ENCODE measurements at regions not wholly inside any gene's neighbourhood (a gene's known extent, or its start where the extent isn't known, plus 50 kb on each side); places are given as distances from the start of the nearest gene placed in this dataset.

DNA sequence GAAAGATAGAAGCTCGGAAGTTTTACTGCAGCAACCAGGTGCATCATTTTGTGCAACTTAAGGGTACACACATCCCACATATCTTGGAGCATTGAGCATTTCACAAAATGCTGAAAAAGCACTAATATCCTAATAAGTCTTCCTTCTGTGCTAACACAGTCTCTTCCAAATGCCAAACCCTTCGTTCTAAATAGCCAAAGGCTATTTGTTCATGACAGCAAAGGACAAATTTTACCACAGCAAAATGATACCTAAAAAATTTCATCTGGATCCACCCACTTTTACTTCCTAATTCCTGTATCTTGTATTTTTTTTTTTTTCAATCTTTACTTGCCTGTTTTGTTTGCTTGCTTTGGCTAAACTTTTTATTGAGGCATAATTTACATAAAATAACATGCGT is 435.0 kb downstream of the RND3 start:
- H4K12ac ChIP-seq (ENCODE audit: low read depth, low read length), result no peak overlapping the region
- H3K36me3 ChIP-seq (ENCODE audit: control insufficient read depth in 1 of 2, insufficient read depth in 2 of 2, low read length in 2 of 2), result no peaks in the 10 kb centered on the region
- no peak overlapping the region for H3K14ac ChIP-seq (ENCODE audit: low read length)
- no peak overlapping the region for H3K9ac ChIP-seq (ENCODE audit: low read length)
- no peak overlapping the region for H3K4me3 ChIP-seq (ENCODE audit: low read depth, low read length)
- H2AK5ac ChIP-seq (ENCODE audit: low read length), result no peak overlapping the region
- H3K79me2 ChIP-seq (ENCODE audit: control insufficient read depth, insufficient read depth, low read length, poor library complexity), result no peaks in the 10 kb centered on the region
- no peak overlapping the region for H2BK120ac ChIP-seq (ENCODE audit: insufficient read depth, low read length, poor library complexity)
- no peak overlapping the region for H2BK12ac ChIP-seq (ENCODE audit: low read length)
- no CpG with 5 or more reads among the region's 3 CpGs for WGBS (ENCODE audit: extremely low coverage, insufficient coverage, insufficient read length)
- no peak overlapping the region for H3K27ac ChIP-seq (ENCODE audit: low read depth, low read length)
- no peak overlapping the region for H4K8ac ChIP-seq (ENCODE audit: low read depth, low read length)
- H3K27me3 ChIP-seq (ENCODE audit: insufficient read depth, low read length), result no peaks in the 10 kb centered on the region
- H3K4me1 ChIP-seq (ENCODE audit: control insufficient read depth in 1 of 2, insufficient read depth in 2 of 2, low read length in 2 of 2), result no peaks in the 10 kb centered on the region
- no peaks in the 10 kb centered on the region for H3K9me3 ChIP-seq (ENCODE audit: insufficient read depth, low read depth, low read length)
- H3K4me2 ChIP-seq (ENCODE audit: low read length), result no peak overlapping the region
- DNase-seq, result no peak
- no peak overlapping the region for H3K18ac ChIP-seq (ENCODE audit: low read length)
- H4K91ac ChIP-seq (ENCODE audit: low read depth, low read length), result no peak overlapping the region
- no peak overlapping the region for H2AFZ ChIP-seq (ENCODE audit: insufficient read depth, low read length, poor library complexity)
- H3K79me1 ChIP-seq (ENCODE audit: low read length), result no peaks in the 10 kb centered on the region
- H2BK5ac ChIP-seq (ENCODE audit: low read depth, low read length, poor library complexity), result no peak overlapping the region
- no peak overlapping the region for H3K23ac ChIP-seq (ENCODE audit: low read length)
- no peak overlapping the region for H3K4ac ChIP-seq (ENCODE audit: low read depth, low read length)

DNA sequence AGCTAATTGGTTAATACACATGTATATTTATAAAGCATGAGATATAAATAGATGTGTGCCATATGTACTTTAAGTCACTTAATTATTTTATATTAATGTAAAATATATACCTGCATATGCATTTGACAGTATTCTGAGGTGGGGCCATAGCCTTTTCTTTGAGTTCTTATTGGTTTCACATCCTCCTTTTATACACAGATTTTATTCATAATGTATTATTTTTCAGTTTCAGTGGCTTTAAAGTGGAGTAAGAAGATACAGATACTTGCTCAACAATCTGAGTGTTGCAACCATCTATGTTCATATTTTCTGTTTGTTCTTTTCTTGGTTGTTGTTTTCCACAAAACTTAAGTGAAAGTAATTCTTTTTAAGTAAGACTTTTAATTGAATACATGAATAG is 436.5 kb downstream of the RND3 start:
- H3K27me3 ChIP-seq (ENCODE audit: insufficient read depth, low read length), result no peaks in the 10 kb centered on the region
- no peak overlapping the region for H3K18ac ChIP-seq (ENCODE audit: low read length)
- no peak overlapping the region for H3K4me2 ChIP-seq (ENCODE audit: low read length)
- no peaks in the 10 kb centered on the region for H3K79me1 ChIP-seq (ENCODE audit: low read length)
- H3K27ac ChIP-seq (ENCODE audit: low read depth, low read length), result no peak overlapping the region
- no peak overlapping the region for H2BK120ac ChIP-seq (ENCODE audit: insufficient read depth, low read length, poor library complexity)
- H2BK5ac ChIP-seq (ENCODE audit: low read depth, low read length, poor library complexity), result no peak overlapping the region
- H3K9ac ChIP-seq (ENCODE audit: low read length), result no peak overlapping the region
- H2AK5ac ChIP-seq (ENCODE audit: low read length), result no peak overlapping the region
- no peak overlapping the region for H3K4ac ChIP-seq (ENCODE audit: low read depth, low read length)
- H3K4me1 ChIP-seq (ENCODE audit: control insufficient read depth in 1 of 2, insufficient read depth in 2 of 2, low read length in 2 of 2), result peaks cover 2 to 4% of the 10 kb centered on the region in 2 experiments
- no peak overlapping the region for H4K12ac ChIP-seq (ENCODE audit: low read depth, low read length)
- H4K8ac ChIP-seq (ENCODE audit: low read depth, low read length), result no peak overlapping the region
- no peak overlapping the region for H4K91ac ChIP-seq (ENCODE audit: low read depth, low read length)
- no peaks in the 10 kb centered on the region for H3K36me3 ChIP-seq (ENCODE audit: control insufficient read depth in 1 of 2, insufficient read depth in 2 of 2, low read length in 2 of 2)
- H3K23ac ChIP-seq (ENCODE audit: low read length), result no peak overlapping the region
- no peak overlapping the region for H3K4me3 ChIP-seq (ENCODE audit: low read depth, low read length)
- H3K79me2 ChIP-seq (ENCODE audit: control insufficient read depth, insufficient read depth, low read length, poor library complexity), result no peaks in the 10 kb centered on the region
- no peak overlapping the region for H2AFZ ChIP-seq (ENCODE audit: insufficient read depth, low read length, poor library complexity)
- no peaks in the 10 kb centered on the region for H3K9me3 ChIP-seq (ENCODE audit: insufficient read depth, low read depth, low read length)
- no peak overlapping the region for H3K14ac ChIP-seq (ENCODE audit: low read length)
- no peak overlapping the region for H2BK12ac ChIP-seq (ENCODE audit: low read length)
- DNase-seq, result no peak

DNA sequence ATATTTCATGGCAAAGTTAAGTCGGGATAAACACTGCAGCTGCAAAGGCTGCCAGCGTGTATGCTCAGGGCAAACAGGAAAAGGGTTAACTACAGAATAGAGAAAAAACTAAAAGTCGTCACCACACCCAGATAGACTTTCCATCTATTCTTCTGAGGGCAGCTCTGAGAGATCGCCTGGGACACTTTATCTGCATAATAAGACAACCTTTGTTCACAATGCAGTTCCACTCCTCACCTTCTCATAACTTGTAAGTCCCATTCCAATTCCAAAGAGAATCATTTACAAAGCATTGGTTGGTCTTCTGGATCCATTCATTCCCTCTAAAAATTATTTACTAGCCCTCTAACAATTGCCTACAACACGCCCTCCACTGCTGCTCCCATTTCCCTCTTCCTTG is 437.4 kb downstream of the RND3 start:
- H2BK12ac ChIP-seq (ENCODE audit: low read length), result no peak overlapping the region
- no peak overlapping the region for H3K4me2 ChIP-seq (ENCODE audit: low read length)
- H4K12ac ChIP-seq (ENCODE audit: low read depth, low read length), result no peak overlapping the region
- H3K27ac ChIP-seq (ENCODE audit: low read depth, low read length), result no peak overlapping the region
- no peaks in the 10 kb centered on the region for H3K36me3 ChIP-seq (ENCODE audit: control insufficient read depth in 1 of 2, insufficient read depth in 2 of 2, low read length in 2 of 2)
- no peak overlapping the region for H4K91ac ChIP-seq (ENCODE audit: low read depth, low read length)
- H3K79me2 ChIP-seq (ENCODE audit: control insufficient read depth, insufficient read depth, low read length, poor library complexity), result no peaks in the 10 kb centered on the region
- no peaks in the 10 kb centered on the region for H3K27me3 ChIP-seq (ENCODE audit: insufficient read depth, low read length)
- no peak overlapping the region for H2BK5ac ChIP-seq (ENCODE audit: low read depth, low read length, poor library complexity)
- no peaks in the 10 kb centered on the region for H3K79me1 ChIP-seq (ENCODE audit: low read length)
- H2AK5ac ChIP-seq (ENCODE audit: low read length), result no peak overlapping the region
- peaks cover 3 to 4% of the 10 kb centered on the region in 2 experiments for H3K4me1 ChIP-seq (ENCODE audit: control insufficient read depth in 1 of 2, insufficient read depth in 2 of 2, low read length in 2 of 2)
- no peak overlapping the region for H3K23ac ChIP-seq (ENCODE audit: low read length)
- no peak overlapping the region for H3K14ac ChIP-seq (ENCODE audit: low read length)
- H3K9ac ChIP-seq (ENCODE audit: low read length), result no peak overlapping the region
- H4K8ac ChIP-seq (ENCODE audit: low read depth, low read length), result no peak overlapping the region
- no peaks in the 10 kb centered on the region for H3K9me3 ChIP-seq (ENCODE audit: insufficient read depth, low read depth, low read length)
- H2BK120ac ChIP-seq (ENCODE audit: insufficient read depth, low read length, poor library complexity), result no peak overlapping the region
- no peak overlapping the region for H3K18ac ChIP-seq (ENCODE audit: low read length)
- no peak overlapping the region for H2AFZ ChIP-seq (ENCODE audit: insufficient read depth, low read length, poor library complexity)
- H3K4ac ChIP-seq (ENCODE audit: low read depth, low read length), result no peak overlapping the region
- no peak for DNase-seq
- WGBS (ENCODE audit: extremely low coverage, insufficient coverage, insufficient read length), result no CpG with 5 or more reads among the region's 5 CpGs
- no peak overlapping the region for H3K4me3 ChIP-seq (ENCODE audit: low read depth, low read length)

DNA sequence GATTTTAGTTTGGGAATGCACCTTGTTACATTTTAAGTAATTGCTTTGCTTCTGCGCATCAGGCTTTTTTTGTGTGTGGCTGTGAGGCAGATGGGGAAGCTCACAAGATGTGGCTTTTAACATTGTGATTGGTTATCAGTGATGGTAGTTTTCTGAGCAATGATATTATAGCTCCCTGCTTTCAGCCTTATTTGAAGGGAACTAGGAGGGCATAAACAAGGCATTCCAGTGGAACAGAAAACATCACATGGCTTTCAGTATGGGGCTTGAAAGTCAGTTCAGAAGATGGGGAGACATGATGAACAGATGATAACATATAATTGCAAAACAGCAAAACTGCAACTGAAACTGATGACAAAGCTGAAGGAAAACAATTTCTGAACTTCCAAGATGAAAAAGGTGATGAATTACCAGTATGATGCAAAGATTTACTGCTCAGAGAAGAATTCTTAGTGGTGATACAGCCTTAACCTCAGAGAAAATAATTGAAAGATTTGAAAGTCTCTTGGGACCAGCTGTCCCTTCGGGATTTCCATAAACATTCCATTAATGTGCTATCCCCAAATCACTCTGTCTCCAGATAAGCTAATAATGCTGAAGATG is 439.7 kb downstream of the RND3 start:
- Histone ChIP-seq H3K4ac (ENCODE audit: low read depth, low read length) (no peak overlapping the region), H3K27me3 (ENCODE audit: insufficient read depth, low read length) (no peaks in the 10 kb centered on the region), H3K79me1 (ENCODE audit: low read length) (no peaks in the 10 kb centered on the region), H4K12ac (ENCODE audit: low read depth, low read length) (no peak overlapping the region), H3K23ac (ENCODE audit: low read length) (no peak overlapping the region), H3K9me3 (ENCODE audit: insufficient read depth, low read depth, low read length) (no peaks in the 10 kb centered on the region), H3K27ac (ENCODE audit: low read depth, low read length) (no peak overlapping the region), H2BK12ac (ENCODE audit: low read length) (no peak overlapping the region), H3K36me3 (ENCODE audit: control insufficient read depth in 1 of 2, insufficient read depth in 2 of 2, low read length in 2 of 2) (no peaks in the 10 kb centered on the region), H3K9ac (ENCODE audit: low read length) (no peak overlapping the region), H3K14ac (ENCODE audit: low read length) (no peak overlapping the region), H4K8ac (ENCODE audit: low read depth, low read length) (no peak overlapping the region), H3K4me1 (ENCODE audit: control insufficient read depth in 1 of 2, insufficient read depth in 2 of 2, low read length in 2 of 2) (peaks cover 3 to 4% of the 10 kb centered on the region in 2 experiments), H3K4me3 (ENCODE audit: low read depth, low read length) (no peak overlapping the region), H2BK120ac (ENCODE audit: insufficient read depth, low read length, poor library complexity) (no peak overlapping the region), H3K4me2 (ENCODE audit: low read length) (no peak overlapping the region), H2BK5ac (ENCODE audit: low read depth, low read length, poor library complexity) (no peak overlapping the region), H4K91ac (ENCODE audit: low read depth, low read length) (no peak overlapping the region), H3K18ac (ENCODE audit: low read length) (no peak overlapping the region), H2AFZ (ENCODE audit: insufficient read depth, low read length, poor library complexity) (no peak overlapping the region), H3K79me2 (ENCODE audit: control insufficient read depth, insufficient read depth, low read length, poor library complexity) (no peaks in the 10 kb centered on the region), H2AK5ac (ENCODE audit: low read length) (no peak overlapping the region)
- no peak for DNase-seq
- WGBS (ENCODE audit: extremely low coverage, insufficient coverage, insufficient read length), result no CpG with 5 or more reads among the region's 2 CpGs
